ENCODE measurements at regions not wholly inside any gene's neighbourhood (a gene's known extent, or its start where the extent isn't known, plus 50 kb on each side); places are given as distances from the start of the nearest gene placed in this dataset.

DNA sequence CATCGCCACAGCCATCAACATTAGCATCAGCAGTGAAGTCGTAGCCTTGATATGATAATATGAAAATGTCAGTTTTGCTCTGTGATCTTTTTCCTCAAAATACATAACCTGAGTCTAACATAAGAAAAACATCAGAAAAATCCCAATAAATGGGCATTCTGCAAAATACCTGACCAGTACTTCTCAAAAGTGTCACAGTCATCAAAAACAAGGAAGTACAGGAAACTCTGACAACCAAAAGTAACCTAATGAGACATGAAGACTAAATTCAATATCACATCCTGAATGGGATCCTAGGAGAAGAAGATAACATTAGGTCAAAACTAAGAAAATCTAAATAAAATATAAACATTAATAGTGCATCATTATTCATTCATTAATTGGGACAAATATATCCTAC lies 1731.0 kb downstream of the SUCLG1 start:
- DNase-seq (ENCODE audit: low spot score) = no peak

DNA sequence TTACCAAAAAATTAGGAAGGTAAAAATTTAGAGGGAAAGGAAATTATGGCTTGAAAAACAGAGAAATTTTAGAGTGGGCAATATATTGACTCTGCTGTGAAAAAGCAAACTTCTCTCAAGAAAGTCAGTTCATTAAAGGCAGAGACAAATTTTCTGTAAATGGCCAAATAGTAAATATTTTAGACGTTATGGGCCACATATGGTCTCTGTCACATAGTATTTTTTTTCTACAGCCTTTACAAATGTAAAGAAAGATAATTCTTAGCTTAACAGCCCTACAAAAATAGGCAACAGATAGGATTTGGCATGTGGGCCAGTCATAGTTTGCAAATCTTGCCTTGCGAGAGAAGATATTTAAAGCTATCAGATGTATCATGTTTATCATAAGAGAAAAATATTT lies 1750.4 kb downstream of the SUCLG1 start:
- no peak for DNase-seq (ENCODE audit: low spot score)

DNA sequence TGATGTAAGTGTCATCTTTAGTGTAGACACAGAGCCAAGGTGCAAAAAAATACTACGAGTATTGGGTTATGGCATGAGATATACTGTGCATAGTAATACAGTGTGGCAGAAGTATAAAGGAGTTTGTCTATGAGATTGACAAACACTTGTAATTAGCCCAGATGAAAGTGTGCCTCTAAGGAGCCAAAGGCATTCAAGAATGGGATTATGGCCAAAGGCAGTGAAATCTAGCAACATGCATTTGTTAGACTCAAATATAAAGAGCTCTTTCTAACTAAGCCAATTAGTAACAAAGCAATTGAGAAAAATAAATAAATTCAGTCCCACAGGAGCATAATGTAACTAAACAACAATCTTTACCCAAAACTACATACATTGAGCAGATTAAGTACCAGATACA lies 1761.8 kb downstream of the SUCLG1 start:
- no peak for DNase-seq (ENCODE audit: low spot score)

DNA sequence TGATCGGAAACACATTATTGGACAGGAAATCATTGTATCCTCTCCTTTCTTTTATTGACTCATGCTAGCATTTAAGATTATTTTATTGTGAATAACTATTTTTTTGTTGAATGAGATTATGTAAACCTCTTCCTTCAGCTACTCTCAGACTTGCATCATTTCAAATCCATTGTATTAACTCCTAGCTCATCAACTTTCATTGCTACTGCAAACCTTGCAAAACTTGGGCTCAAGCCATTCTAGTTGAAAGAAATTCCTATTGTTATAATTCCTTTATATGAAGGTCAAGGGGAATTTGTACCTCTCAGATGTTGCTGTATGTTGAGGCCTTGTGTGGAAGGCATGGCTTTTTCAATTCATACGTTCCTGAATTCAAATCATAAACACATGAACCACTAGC lies 1764.6 kb downstream of the SUCLG1 start:
- DNase-seq (ENCODE audit: low spot score) = no peak

DNA sequence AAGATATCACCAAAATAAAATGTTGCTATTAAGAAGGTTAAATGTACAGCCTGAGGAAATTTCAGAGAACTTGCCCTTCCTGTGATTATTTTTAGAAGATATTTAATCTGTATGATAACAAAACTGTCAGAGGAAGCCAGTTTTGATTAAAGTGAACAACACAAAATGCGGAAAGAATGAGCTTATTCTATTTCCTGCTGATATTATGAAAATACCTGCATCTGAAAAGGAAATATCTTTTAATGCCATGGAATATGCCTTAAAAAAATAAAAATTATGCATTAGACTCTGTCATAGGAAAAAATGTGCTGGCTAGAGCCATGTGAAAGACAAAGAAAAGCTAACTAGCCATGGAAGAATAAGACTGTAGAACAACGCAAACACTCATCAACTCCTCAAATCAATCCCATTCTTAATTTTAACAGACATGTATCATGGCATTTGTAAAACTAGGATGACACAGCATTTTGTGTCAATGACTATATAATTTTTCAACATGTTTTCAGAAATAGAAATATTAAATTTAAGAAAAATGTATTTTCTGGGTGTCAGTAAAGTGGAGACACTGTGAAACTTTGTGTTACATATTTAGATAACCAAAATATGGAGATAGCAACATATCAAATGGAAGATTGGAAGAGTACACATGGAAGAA lies 1768.2 kb downstream of the SUCLG1 start:
- DNase-seq (ENCODE audit: low spot score) = no peak

DNA sequence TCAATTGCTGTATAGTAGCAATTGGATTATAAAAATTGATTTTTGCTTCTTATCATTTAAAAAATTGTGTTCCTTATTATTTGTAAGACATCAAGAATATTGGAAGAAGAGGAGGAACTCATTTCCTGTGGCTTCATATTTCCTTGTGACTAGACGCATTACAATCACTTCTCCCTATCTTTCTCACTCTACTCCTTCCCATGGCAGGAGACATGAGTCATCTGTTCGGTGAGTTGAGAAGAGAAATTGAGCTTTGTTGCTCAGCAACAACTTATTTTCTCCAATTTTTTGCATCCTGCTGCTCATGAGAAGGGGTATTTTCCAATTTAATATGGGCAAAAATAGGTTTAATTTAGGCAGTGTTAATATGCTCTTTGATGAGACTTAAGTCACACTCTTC lies 1783.9 kb downstream of the SUCLG1 start:
- DNase-seq (ENCODE audit: low spot score) = no peak

DNA sequence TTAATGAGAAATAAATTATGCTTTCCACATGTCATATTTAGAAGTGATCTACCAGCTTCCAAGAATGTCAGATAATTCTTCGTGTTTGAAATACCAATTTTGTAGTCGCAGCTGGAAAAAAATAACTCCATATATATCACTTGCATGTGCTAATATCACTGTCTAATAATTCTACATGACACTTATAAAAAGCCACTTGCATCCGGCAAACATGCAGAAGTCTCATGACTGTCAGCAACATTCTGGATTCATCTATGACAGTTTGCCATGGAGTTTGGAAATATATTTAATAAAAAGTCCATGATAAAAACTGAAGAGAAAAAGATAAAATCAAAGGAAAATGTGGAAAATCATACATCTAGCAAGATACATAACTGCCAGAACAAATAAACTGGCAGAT lies 1784.4 kb downstream of the SUCLG1 start:
- no peak for DNase-seq (ENCODE audit: low spot score)

DNA sequence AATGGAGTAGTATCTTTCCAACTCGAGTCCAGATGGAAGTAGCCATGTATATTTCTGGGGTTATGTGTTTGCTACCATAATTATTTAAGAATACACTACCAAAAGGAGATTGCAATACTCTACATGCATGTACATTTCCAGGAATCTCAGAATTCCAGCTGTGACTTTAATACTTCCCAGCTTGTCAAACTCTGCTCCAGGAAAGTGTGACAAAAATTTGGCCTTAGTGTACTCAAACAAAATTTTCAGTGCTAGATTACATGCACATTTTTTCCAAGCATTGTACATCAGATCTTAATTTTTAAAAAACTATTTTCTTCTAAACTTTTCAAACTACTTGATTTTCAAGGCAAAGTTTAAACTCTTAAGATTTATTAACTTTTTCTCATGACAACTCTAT lies 1791.6 kb downstream of the SUCLG1 start:
- no peak for DNase-seq (ENCODE audit: low spot score)

DNA sequence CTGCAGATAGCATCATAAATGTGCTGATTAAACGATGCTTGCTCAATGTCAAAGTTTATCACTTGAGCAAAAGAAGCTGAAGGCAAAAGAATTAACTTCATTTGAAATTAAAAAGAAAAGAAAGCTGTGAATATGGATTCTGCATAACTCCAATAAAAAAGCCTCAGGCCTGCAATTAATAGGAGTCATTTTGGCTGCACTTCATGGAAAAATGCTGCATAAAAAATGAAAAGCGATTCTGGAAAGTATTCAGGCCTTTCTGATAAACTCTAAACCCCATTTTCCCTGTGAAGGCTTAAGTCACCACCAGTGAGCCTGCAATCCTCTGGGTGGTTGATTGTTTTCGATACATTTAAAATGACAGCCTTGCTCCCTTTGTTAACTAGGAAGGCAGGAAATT lies 1793.4 kb downstream of the SUCLG1 start:
- no peak for DNase-seq (ENCODE audit: low spot score)

DNA sequence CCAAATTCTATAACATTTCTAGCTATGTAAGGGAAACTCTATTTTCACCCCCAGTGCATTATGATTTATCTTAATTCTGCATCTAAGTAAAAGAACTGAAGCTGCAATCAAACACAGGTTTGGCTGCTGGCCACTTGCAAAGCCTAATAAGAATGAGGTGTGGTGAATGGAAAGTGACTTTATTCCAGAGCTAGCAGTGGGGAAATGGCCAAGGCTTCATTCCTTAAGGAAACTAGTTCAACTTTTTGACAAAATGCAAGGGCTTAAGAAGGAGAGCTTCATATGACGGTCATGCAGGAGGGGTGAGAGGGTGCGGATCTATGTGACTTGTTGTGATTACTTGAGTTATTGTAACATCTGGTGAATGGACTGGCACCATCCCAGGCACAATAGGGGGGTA lies 1802.0 kb downstream of the SUCLG1 start:
- no peak for DNase-seq (ENCODE audit: low spot score)

DNA sequence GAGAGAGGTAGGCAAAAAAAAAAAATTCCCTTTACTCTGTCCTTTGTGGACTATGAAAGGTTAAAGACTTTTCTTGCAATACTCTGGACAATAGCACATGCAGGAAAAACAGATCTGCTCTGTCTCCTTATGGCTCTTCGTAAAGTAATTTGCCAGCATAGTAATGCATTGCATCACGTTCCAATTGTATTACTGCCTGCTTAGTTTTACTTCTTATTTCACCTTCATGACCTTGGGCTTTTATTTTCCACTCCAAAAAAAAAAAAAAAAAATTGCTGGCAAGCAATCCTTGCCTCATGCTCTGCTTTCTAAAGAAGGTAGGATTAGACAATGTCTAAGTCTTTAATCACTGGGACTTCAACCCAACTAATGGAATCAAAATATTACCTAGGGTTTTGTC lies 1802.7 kb downstream of the SUCLG1 start:
- DNase-seq (ENCODE audit: low spot score) = no peak

DNA sequence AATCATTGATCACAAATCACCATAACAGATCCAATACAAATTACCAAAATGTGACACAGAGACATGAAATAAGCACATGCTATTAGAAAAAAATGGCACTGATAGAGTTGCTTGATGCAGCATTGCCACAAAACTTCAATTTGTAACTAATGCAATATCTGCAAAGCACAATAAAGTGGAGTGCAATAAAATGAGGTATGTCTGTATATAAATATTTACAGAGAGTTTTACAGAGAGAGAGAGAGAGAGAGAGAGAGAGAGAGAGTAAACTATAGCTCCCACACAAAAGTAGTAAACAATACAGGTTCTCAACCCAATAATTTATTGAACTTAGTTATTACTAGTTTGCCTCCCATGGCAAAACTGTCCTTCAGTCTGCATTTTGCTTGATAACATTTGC lies 1807.0 kb downstream of the SUCLG1 start:
- DNase-seq (ENCODE audit: low spot score) = no peak

DNA sequence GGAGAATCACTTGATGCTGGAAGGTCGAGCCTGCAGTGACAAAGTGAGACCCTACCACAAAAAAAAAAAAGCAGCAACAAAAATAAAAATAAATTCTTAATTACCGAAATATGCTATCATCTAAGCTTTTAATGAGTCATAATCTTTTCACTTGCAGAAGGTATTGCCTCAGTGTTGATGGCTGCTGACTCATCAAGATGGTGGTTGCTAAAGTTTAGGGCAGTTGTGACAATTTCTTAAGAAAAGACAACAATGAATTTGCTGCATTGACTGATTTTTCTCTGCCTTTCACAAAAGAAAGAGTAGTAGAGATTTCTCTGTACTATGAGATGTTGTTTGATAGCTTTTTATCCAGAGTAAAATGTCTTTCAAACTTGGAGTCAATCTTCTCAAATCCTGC lies 1809.0 kb downstream of the SUCLG1 start:
- no peak for DNase-seq (ENCODE audit: low spot score)

DNA sequence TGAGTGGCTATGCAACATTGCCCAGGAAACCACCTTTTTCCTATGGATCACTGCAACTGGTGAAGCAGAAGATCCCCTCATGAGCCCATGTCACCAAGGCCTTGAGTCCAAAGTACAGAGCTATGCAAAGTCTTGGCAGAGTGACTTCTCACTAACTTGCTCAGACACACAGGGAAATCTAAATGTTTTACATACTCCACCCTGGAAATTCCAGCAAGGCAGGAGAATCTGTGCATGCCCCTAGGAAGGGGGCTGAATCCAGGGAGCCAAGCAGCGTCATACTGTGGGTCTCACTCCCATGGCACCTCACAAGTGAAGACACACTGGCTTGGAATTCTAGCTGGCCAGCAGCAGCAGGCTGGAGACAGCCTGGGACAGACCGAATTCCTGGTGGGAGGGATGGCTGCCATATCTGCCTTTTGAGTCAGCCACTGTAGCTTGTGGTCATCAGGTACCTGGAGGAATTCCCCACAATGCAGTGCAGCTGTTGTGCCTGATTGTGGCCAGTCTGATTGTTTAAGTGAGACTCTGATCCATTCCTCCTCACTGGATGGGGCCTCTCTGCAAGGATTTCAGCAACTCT lies 1817.4 kb downstream of the SUCLG1 start:
- no peak for DNase-seq (ENCODE audit: low spot score)

DNA sequence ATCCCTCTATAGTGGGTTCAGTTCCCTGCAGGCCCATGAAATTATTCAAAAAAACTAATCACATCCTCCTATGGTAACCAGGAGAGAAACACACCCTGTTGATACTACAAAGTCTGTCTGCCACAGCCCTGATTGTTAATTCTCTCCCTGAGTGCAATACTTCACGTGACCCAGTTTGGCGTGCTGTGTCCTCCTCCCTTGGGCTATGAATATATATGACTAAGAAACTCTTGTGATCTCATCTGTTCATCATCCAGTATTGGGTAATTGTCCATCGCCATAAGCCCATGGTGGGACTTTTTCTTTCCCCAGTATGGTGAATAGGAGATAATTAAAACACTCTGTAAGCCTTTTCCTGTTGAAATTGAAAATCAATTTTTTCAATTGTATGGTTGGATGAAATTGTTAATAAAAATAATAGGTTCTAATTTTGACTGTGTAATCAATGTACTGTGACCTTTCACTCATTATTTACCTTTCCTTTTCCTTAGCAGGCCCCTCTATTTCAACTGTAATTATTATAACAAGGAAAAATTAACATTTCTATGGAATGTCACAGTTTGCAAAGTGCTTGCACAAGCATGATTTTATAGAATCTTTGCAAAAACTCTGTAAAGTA lies 1822.6 kb downstream of the SUCLG1 start:
- no peak for DNase-seq (ENCODE audit: low spot score)

DNA sequence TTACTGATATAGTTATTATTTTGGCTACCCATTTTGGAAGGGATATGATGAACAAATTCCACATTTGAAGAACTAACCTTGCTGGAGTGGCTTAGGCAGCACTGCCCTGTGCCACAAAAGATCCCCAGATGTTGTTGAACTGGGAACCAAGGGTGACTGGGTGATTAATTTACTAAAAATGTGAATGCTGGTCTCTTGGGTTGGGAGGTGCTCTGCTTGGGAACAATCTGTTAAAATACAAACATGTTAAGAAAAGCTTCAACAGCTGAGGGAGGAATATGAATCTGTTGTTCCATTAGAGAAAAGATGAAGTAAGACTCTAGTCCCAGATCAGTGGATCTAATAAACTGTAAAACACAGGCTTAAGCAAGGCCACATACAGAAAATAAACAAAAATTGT lies 1860.1 kb downstream of the SUCLG1 start:
- DNase-seq (ENCODE audit: low spot score) = no peak

DNA sequence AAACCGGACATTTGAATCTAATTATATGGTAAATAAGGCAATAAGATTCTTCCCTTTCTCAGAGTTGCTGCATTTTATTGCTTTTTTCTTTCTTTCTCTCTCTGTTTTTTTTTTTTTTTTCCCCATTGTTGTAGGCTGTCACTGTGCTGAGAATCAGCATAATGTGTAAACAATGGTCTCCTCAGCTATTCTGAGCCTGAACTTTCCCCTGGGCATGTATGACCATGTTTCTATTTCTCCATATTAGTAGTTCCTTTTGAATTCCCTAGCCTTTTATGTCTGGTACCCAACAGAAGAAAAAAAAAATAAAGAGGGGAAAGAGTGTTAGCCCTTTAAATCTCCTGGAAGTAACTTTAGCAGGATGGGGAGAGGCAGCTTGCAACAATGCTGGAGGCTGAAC lies 1862.5 kb downstream of the SUCLG1 start:
- no peak for DNase-seq (ENCODE audit: low spot score)

DNA sequence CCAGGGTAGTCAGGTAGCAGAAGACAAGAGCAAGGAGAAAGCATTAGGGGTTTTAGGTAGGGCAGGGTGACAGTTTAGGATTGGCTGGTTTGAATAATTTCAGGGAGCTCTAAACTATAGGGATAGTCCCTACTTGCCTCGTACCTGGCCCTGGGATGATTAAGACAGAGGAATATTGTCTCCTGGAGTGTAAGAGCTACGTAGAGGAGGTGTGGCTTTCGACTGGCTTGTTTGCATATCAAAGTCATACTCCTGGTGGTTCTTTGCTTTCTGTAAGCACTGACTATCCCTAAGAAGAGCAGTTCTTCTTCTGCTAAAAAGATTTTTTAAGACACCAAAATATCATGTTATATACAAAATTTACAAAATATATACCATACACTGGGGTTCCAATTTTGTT lies 1867.4 kb downstream of the SUCLG1 start:
- DNase-seq (ENCODE audit: low spot score) = no peak

DNA sequence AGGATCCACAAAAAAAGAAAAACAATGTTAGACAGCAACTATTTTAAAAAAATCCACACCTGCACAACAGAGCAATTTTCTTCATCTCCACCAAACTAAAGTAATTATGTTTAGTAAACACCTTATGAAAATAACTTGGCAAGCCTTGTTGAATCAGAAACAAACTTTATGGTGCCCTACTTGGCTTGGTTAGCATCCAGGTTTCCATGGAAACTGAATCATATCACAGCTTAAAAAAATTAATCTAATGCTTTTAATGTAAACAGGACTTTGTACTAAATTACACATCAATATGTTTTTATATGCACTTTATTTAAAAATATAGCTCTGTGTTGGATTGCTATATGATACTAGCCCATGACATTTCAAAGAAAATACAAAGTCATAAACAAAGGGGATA lies 1882.4 kb downstream of the SUCLG1 start:
- no peak for DNase-seq (ENCODE audit: low spot score)

DNA sequence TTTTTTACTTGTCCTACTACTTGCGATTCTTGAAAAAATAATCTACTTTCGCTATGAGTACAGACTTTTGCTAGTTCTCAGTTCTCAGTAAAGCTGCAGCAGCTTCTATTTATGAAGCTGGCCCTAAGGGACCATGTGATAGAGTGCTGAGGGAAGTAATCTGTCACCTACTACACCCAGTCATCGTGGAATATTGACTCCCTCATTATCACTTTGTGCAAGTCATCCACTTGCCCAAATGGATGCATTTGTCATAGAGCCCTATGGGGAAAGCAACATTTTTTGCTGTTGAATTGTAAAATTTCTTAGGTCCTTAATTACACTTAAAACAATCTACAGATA lies 1919.8 kb downstream of the SUCLG1 start:
- no peak for DNase-seq (ENCODE audit: low spot score)

DNA sequence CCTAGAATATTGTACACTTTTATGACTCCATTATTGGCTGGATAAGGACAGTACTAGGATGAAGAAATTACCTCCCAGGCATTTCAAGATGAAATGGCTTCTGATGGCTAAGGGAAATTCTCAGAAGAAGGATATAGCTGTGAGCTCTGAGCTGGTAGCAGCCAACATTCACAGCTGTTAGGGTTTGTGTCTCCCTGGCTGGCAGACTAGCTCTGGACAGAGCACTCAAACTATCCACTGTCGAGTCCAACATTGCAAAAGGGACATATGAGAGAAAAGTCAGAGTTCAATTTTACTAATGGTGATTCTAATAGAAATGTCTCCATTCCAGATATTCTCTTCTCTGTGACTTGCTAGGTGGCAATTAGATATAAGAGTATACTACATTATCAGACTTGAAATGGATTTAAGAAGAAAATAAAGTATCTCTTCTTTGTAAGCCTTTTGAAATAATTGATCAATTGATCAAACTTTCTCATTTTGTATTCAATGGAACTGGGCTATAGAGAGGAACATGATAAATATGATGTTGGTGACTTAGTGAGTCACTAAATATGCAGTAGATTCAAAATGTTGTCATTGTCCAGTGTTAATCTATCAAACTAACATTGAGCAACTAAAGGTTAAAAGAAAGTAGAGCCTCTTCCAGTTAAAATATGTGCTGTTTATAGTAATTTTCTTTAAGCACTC lies 1920.3 kb downstream of the SUCLG1 start:
- DNase-seq (ENCODE audit: low spot score) = no peak

DNA sequence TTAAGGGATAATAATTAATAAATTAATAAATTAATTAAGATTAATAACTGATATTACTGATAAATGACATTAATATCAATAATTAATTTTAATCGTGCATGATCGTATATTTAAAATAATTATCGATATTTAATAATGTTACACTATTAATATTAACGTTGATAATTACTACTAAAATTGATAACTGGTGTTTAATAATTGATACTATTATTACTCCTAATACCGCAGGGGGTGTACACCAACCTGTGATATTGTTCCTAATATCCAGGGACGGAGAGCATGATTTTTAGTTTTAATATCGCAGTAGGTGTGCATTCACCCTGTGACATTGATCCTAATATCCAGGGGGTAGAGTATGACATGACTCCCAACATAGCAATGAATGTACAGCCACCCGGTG lies 1930.8 kb downstream of the SUCLG1 start:
- no peak for DNase-seq (ENCODE audit: low spot score)

DNA sequence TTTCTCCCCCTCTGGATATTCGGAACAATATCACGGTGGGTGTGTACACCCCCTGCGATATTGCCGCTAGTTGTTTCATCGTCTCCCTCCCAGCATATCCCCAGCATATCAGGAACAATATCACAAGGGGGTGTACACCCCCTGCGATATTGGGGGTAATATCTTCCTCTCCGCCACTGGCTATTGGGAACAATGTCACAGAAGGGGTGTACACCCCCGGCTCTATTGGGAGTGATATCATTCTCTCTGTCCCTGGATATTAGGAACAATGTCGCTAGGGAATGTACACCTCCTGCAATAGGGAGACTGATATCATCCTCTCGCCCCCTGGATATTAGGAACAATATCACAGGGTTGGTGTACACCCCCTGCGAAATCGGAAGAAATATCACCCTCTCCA lies 1932.0 kb downstream of the SUCLG1 start:
- no peak for DNase-seq (ENCODE audit: low spot score)
